ENCODE measurements at regions not wholly inside any gene's neighbourhood (a gene's known extent, or its start where the extent isn't known, plus 50 kb on each side); places are given as distances from the start of the nearest gene placed in this dataset.
"Not testable (repeated sequence)": the region's sequence is repeated elsewhere in the genome, so short reads cannot be mapped to it uniquely, and the experiment has no call there.

- no peak for DNase-seq
Observed at GRCh38 chr10:55897490-55897921, 463.6 kb downstream of the ZWINT start.

DNA sequence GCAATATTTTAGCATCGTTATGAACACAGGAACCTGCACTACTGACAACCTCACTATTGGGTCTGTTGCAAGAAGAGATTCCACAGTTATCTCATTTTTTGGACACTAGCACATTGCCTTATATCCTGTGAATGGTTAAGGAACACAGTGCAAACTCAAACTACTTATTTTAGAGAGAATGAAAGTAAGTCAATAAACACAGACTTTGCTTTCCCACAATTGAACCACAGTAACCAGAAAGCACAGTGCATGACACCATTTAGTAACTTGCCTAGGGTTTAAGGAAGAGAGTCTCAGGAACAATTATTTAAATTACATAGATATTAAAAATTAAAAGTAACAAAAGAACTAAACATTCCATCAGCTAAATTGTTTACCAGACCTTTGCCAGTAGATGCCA lies 468.8 kb downstream of the ZWINT start:
- no peak for DNase-seq

GRCh38 chr10:55881588-55881987 lies 479.5 kb downstream of the ZWINT start:
- DNase-seq = no peak

- no peak for DNase-seq
Observed at GRCh38 chr10:55873485-55873884, 487.6 kb downstream of the ZWINT start.

GRCh38 chr10:55870186-55870585 lies 490.9 kb downstream of the ZWINT start:
- no peak for DNase-seq

GRCh38 chr10:55867848-55868247 lies 493.2 kb downstream of the ZWINT start:
- DNase-seq = no peak

DNA sequence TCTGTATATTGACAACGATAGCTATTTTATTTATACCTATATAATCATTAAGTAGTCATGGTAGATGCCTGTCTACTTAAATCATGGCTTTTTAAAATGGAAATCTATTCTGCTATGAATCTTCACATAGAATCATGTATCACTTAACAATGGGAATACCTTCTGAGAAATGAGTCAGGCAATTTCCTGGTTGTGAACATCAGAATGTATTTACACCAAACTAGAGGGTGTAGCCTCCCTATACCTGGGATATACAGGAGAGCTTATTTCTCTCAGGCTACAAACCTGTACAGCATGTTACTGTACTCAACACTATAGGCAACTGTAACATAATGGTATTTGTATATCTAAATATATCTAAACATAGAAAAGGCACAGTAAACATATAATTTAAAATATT lies 502.3 kb downstream of the ZWINT start:
- DNase-seq = no peak

DNA sequence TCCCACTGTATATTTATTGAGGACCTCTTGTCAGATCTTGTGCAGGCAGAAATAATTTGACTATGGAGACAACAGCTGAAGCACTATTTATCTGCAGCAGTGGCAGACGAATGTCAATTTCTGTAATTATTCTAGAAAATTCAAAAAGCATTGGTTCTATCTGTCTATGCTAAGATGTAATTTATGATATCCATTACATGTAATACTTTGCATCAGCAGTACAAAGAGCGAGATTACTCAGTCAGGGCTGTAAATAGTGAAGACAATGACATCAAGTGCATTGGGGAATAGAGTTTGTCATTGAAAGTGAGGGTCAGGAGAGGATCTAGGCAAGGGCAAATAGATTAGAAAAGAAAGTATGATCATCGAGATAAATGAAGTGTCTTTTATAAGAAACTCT lies 508.2 kb downstream of the ZWINT start:
- DNase-seq = no peak

DNA sequence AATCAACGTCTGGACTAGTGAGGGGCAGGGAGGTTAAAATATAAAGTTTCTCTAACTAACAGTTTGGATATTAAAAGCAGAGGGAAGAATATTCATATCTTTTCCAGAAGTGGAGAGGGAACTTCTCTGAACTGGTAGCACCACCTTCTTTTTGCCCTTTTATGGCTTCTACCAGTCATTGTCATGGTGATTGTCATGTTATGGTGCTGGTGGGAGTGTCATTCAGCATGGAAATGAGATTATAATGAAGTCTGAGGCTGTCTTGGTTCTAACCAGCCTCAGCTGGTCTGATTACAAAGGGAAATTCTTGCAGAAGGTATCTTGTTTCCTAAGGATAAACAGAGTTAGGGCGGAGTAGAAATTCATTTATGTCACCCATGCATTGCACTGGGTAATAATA lies 523.8 kb downstream of the ZWINT start:
- no peak for DNase-seq

DNA sequence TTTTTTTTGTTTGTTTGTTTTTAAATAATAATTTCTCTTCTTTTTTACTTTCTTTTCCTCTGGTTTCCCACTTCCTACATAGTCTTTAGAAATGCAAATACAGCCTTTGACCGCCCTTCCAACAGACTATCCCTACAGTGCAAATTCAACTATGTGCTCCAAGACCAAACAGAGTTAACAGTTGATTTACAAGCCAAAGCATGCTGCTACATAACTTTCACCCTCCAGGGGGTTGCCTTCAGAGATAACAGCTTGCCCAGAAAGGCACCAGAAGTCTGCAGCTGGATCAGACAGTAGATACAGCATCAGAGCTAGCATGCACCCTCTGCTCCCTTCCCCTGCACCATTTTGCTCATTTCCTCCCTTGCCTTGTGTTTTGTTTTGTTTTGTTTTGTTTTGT lies 539.0 kb downstream of the ZWINT start:
- DNase-seq = no peak

DNA sequence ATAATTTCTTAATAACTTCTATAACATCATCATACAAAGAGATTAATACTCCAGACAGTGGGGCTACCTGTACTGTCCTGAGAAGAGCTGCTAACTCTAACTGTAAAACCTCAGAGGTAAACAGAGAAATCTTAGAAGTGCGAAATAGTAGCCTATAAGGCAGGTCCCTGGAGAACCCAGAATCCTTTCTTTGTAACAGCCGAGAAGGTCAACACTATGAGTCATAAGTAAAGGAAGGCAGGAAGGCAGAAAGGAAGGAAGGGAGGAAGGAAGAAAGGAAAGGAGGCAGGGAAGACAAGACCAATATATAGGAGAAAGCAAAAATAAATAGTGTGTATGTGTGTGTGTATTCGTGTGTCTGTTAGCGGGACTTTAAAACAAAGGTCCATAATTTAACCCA lies 540.6 kb downstream of the ZWINT start:
- DNase-seq = no peak

DNA sequence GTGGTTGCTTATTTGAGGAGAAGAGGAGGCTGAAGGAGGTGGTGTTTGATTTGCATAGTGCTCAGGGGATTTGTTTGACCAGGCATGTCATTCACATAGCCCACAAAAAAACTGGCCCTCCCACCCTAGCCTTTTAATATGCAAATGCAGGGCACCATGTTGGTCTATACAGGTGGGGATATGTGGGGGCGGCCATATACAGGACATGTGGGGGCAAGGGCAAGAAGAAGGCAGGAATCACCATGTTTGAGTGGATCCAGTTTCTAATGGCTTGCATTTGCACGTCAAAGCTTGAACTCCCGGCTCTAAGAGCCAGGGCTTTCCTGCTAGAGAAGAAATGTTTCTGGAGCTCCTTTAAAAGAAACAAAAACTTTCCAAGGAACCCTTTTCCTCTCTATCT lies 541.0 kb downstream of the ZWINT start:
- no peak for DNase-seq

DNA sequence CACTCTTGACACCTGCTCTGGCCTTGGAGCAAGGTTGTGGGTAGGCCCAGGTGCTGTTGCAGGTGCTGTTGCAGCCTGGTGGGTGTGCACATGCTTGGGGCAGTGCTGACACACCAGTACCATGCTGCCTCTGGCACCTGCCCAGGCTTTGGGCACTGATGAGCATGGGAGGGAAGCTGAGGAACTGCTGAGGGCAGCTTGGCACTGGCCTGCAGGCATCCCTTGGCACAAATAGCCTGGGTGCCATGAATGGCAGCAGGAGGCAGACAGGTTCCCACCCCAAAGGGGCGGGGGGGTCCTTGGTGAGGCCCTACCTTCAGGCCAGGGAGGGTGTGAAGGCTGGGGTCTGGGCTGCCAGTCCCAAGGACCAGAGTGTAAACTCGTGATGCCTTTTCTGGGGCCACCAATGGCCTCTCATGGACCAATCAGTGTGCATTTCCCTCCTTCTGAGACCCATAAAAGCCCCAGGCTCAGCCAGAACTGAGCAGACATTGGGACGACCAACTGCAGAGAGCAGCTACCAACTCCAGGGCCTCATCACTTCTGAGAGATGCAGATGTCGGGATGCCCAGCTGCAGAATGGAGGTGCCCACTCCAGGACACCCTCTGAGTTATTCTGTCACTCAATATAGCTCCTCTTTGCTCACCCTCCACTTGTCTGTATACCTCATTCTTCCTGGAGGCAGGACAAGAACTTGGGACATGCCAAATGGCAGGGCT lies 547.4 kb downstream of the ZWINT start:
- DNase-seq = no peak

GRCh38 chr10:55803055-55803454 lies 558.0 kb downstream of the ZWINT start:
- DNase-seq = no peak

GRCh38 chr10:55801353-55801661 lies 559.8 kb downstream of the ZWINT start:
- DNase-seq = no peak

GRCh38 chr10:55800602-55801352 lies 560.3 kb downstream of the ZWINT start:
- DNase-seq = no peak

GRCh38 chr10:55793024-55793423 lies 568.0 kb downstream of the ZWINT start:
- no peak for DNase-seq

GRCh38 chr10:55790276-55790675 lies 570.8 kb downstream of the ZWINT start:
- DNase-seq = not testable (repeated sequence)

- no peak for DNase-seq
Observed at GRCh38 chr10:55786461-55787050, 574.5 kb downstream of the ZWINT start.

- no peak for DNase-seq
Observed at GRCh38 chr10:55782181-55782580, 578.9 kb downstream of the ZWINT start.

DNA sequence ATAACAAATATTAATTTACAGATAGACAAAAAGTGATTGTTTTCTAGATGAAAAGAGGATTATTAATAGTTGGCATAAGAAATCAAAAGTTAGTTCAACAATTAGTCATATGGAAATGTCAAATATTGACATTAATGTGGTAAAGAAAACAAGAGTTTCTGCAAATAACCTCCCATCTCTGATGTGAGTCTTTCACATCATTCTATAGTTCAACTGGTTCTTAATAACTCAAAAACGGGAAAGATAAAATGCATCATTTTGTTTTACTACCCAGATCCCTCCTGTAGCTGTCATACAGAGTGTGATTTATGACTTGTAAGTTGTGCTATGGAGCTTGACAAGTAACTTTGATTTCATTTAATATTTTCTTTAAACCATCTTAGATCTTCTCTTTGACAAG lies 594.8 kb downstream of the ZWINT start:
- DNase-seq = no peak

GRCh38 chr10:55750458-55750857 lies 610.6 kb downstream of the ZWINT start:
- no peak for DNase-seq

DNA sequence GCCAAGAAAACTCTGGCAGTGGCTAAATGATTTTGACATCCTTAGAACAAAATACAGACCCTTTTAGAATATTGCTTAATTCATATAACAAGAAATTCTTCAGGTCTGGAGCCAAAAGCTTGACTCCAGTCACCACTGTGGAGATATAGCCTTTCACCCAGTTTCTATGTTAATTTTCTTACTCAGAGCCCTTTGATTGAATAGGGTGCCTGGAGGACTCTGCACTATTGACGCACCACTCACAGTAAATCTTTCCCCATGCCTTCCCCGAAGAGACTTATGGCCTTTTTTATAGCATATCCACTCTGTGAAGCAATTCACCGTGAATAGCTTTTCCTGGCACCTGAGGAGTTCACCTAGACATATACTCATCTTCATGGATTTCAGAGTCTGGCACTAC lies 613.8 kb downstream of the ZWINT start:
- DNase-seq = no peak

- DNase-seq = no peak
Observed at GRCh38 chr10:55746002-55746401, 615.1 kb downstream of the ZWINT start.
